GM18508 (cell line): ENCODE measurements at regions not wholly inside any gene's neighbourhood (a gene's known extent, or its start where the extent isn't known, plus 50 kb on each side); places are given as distances from the start of the nearest gene placed in this dataset.

Experiments
- ATAC-seq: cut with Tn5 transposase; IDR thresholded peaks from one replicate; pipeline ENCODE4 v1.9.1; 2021; ENCODE audit warnings: moderate number of reproducible peaks; ENCODE audit not compliant: insufficient read depth, unreplicated experiment

DNA sequence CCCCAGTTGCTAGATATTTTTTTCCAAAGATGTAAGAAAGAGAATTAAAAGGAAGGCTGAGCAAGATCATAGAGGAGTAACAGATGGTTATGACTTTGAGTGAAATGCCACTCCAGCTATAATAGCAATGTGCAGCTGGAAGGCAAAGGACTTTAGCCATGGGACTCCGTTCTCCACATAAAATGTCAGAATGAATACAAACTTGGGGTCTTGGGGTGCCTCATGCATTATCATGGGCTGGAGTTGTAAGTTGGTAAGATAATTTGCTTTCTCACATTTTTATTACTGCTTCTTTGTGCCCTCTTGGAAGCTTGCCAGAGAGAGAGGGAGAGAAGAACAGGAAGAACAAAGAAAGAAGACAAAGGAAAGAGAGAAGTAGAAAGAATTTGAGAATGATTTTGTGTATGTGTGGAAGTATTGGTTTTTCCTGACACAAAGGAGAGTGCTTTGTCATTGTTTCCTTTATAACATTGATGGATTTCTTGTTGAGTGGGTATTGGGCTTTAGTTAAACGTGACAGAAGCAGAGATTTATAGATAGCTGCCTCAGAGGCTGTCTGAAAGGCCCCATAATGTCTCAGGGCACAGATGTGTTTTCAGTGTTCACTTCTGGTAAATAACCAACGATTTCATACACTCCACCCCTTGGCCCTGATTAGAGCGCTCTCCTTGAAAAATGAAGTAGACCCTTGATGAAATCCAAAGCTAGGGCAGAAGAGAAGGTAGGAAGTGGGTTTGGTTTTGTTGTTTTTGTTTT is 715.3 kb downstream of the NR2F2 start:
- no peak for ATAC-seq

DNA sequence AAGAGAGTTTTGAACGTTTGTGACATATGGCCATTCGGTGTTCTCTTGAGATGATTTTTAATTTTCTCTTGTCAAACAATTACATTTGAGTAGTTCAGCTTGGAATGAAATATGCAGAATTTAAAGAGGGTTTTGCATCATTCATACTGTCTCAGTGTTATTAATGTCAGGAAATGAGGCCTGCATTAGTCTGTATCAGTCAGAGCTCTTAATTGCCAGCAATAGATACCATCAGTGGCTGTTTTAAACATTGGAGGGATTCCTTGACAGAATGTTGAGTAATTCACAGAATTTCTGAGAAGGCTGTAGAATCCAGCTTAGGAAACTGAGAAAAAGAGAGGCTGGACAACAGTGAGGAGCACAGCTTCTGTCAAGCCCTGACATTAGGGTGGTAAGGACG is 722.0 kb downstream of the NR2F2 start:
- ATAC-seq, result no peak

DNA sequence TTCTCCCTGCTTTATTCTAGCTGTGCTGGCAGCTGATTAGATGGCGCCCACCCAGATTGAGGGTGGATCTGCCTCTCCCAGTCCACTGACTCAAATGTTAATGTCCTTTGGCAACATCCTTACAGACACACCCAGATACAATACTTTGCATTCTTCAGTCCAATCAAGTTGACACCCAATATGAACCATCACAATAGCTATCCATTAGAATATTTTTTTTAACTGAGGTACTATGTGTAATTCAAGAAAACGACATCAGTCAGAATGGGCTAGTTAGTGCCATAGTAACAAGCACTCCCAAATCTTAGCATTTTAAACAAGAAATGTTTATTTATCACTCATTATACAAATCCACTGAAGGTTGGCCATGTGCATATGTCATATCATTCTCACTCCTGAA is 723.1 kb downstream of the NR2F2 start:
- no peak for ATAC-seq

DNA sequence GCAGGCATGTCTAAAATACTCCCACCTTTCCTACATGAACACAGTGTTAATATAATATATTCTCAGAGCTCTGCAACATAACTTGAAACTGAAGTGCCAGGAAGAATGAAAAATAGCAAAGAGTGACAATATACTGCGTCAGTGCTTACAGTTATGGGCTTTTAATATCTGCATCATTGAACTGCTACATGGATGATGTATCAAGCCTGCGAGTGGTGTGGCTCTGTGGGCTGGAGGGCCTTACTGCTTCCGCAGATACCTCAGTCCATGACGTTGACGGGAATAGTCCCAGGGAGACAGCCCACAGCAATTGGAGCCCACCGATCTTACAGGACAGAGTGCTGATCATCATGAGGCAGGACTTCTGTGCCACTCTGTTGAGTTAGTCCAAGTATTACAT is 727.0 kb downstream of the NR2F2 start:
- ATAC-seq, result no peak

DNA sequence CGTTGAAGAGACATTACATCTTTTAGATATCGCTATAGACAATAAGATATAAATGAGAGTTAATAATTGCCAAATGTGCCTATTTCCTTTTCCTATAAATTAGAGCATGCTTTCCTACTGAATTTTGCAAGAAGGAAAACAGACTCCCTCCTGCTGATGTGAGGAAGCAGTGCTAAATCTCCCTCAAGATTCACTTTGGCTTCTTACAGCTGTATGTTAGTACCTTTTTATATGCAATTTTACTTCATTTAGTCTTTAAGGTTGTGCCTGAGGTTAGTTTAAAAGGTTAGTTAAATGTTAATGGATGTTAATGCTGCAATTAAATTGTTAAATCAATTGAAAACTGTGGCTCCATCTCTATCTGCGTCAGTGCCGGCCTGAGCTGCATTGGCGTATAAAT is 728.8 kb downstream of the NR2F2 start:
- ATAC-seq, result no peak

DNA sequence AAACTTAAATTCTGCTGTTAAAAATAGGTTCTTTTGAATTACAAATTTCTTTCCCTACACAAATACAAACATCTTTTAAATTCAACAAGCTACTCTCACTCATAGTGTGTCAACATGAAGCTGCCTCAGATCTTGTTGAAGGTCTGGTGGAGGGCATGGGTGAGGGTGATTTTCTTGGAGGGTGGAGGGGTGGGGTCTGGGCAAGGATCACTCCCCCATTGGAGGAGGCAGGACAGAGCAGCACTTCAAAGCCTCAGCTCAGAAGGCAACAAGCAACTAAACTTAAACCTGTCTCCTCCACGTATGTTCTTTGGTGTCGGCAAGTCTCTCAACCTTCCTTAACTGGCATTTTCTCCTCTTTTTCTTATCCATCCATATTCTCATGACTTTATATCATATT is 730.9 kb downstream of the NR2F2 start:
- no peak for ATAC-seq

DNA sequence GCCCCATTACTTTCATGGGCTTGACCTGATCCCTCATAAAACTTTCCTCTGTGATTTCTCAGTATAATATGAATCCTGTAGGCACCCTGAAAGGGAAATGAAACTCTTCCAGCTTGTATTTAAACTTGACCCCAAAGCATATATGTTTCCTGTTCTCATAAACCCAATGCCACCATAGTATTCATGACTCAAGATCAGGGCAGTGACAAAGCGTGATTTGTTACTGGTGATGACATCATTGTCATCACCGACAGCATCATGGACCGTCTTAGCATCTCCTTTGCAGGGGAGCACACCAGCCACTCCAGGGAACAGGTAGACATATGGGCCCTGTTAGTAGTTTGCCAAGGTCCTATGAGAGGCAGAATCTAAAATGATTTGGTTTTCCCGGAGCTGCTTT is 741.2 kb downstream of the NR2F2 start:
- ATAC-seq, result no peak

DNA sequence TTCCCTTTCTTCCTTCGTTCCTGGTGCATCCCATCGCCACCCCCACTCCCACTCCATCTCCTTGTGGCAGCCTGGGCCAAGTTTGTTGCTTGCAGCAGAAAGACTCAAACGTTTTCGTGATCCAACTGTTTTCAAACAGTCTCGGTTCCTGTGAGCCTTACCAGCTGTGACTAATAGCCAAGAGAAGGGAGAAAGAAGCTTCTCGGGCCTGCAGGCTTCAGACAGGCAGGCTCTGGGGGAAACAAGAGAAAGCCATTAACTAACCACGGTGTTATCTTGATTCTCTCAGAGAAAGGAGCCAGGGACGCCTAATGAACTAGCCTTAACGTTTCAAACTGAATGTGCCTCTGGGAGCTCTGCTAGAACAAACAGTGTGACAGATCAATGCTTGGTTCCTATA is 742.0 kb downstream of the NR2F2 start:
- no peak for ATAC-seq

DNA sequence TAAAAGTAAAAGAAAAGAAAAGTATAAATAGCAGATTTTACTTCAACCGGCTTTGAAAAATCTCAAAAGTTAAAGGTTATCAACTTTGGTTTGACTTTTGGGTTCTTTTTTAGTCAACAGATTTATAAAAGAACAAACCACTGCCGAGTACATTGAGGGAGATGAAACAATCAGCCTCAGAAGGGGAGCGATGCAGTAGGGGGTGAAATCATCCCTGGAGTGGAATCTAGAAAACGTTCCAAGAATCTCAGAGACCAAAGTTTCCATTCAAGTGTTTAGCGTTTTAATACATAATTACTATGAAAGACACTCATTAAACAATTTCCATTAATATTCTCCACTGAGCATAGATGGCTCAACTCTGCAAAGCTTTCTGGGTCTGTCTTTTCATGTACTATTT is 745.5 kb downstream of the NR2F2 start:
- ATAC-seq, result no peak

DNA sequence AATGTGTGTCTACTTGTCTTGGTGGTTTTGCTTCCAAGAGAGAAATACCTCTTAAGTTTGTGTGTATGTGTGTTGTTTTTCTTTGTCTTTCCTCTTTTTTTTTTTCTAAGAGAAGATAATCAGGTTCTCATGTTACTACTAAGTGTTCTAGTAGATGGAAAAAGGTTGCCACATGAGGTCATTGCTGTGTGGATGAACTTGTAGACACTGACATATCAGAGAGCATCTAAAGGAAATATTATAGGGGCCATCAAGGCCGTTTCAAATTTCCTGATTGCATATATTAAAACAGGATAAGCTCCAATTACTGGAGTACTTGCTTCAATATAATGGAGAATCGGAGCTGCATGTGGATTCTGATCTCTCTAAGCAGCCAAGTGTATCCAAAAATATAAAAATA is 747.5 kb downstream of the NR2F2 start:
- no peak for ATAC-seq

DNA sequence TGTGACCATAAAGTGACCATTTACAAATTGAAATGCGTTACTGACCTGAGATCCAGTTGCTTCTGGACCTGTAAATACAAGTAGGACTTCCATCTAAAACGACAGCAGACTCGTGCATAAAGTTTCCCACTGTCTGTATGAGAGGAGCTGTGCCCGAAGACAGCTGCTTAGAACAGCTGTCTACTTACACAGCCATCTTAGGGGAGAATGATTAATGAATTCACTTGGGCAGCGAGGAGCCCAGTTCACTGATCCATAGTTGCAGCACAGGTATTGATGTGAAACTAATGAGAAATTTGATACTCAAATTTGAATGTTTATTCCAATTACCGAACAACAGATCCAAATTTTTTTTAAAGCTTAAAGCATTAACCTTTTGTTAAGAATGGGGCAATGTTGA is 748.1 kb downstream of the NR2F2 start:
- ATAC-seq, result no peak

DNA sequence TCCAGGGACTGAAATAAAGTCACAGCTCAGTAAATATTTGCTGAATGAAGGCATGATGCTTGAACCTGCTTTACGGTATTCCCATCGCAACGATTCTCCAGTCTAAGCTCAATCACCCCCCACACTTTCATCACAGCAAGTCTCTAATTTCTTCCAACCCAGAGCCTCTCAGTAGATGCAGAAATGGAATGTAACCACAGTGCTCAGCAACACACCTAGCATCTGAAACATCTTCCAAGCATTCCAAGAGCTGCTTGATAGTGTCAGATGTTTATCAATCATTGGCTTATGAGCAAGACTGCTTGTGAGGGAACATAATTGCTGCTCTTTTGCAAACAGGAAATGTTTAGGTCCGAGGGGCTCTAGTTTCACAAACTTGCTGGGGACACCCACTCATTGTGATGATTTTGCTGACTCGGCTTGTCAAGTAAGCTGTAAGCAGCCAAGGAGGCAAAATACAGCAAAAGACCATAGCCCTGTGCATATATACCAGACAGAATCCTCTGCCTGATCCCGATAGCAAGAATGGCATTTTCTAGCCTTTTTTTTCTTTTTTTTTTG is 751.2 kb downstream of the NR2F2 start:
- ATAC-seq, result no peak

DNA sequence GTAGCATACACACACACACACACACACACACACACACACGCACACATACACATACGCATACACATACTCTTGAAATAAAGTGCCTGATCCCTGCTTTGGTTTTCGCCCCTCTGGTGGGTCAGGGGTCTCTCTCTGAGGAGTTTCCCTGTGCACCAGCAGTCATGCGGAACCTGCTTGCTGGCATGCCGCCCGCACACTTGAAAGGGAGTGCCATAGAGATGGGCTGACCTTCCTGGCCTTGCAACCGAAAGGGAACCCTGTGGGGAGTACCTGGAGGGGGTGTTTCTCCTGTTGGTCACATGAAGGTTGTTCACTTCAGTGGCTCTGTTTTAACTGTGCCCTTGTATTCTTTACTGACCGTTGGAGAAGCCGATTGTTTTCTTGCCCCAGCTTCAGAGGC is 752.3 kb downstream of the NR2F2 start:
- ATAC-seq, result no peak

DNA sequence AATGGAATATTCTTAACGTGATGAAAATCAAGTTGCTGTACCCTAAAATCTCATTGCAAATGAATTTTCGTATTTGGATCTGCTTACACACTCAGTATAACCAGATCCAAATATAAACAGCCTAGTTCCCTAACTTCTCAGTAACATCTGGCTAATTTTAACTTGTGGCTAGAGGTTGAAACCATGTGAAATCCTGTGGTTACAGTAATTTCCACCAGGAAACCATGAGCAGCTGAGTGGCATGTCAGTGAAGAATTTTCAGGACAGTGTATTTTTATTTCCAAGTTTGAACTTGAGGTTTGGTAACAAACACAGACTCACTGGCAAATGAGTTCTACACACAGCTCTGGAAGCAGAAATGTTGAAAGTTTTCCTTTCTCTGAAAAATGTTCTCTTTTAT is 754.1 kb downstream of the NR2F2 start:
- no peak for ATAC-seq

DNA sequence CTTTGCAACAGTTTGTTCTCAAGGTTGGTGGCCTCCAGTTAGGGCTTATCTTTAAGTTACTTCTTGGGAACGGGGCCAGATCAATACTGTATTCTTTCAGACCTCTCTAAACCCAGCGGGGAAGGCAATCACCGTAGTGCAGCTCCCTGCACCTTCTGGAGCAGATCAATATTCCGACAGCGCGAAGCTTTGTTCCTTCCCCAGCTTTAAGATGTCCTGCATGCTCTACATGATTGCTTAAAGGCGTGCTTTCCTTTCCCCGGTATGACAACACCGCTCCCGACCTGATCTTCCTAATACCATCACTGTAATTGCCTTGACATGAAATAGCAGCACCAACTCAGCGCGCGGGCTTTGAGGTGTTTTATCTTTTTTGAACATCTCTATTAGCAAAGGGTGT is 755.2 kb downstream of the NR2F2 start:
- no peak for ATAC-seq

DNA sequence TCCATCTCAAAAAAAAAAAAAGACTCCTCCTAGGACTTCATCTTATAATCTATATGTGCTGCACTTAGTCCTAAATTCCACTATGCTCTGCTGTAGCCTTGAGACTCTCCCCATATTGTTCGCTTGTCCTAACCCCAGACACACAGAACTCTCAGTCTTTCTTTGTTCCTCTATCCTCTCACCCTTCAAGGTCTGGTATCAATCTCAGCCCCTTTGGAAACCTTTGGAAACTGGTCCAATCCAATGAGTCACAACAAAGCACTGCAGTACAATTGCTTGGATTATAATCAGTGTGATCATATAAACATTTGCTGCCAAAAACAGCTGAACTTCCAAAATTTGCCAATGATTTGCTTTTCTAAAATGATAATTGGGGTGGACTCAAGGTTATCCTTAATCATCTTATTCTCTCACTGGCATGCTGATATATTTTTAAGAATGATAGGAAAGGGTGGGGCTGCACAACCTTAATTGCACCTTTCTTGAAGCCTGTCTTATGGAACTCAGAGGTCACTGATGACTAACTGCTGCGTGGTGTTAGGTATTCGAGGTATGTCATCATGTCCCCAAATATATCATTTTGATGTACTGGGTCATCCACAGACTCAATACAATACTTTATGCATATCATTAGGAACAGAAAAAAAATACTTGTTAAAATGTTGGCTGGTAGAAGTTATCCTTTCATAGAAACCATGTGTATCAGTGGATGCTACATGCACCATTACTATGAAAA is 756.7 kb downstream of the NR2F2 start:
- no peak for ATAC-seq

DNA sequence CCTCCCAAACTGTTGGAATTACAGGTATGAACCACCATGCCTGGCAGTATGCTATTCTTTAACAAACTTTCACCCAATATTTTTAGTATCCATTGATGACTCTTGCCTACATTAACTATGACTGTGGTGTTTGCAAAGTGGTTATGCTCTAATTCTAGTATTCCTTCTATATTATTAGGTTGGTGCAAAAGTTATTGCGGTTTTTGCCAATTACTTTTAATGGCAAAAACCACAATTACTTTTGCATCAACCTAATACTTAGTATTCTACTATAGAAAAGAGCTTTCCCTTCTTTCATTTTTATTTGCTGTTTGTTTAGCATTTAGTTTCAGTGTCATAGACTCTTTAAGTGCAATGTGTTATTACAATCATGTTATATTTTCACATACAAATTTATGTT is 760.6 kb downstream of the NR2F2 start:
- no peak for ATAC-seq

DNA sequence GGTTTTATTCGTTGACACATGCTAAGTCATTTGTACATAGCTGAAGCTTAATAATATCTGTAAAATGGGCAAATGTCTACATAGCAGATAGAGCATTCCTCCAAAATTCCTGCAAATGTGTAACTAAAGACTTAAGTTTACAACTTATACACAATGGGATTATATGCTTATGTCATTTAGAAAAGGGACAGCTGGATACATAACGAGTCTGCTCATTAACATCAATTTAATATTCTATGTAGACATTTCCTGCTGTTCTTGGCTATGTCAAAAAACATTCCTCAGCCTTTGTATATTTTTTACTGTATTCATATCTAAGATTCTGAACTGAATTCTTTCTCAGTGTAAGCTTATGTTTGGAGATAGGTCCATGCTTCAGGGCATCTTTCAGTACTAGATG is 762.2 kb downstream of the NR2F2 start:
- no peak for ATAC-seq

DNA sequence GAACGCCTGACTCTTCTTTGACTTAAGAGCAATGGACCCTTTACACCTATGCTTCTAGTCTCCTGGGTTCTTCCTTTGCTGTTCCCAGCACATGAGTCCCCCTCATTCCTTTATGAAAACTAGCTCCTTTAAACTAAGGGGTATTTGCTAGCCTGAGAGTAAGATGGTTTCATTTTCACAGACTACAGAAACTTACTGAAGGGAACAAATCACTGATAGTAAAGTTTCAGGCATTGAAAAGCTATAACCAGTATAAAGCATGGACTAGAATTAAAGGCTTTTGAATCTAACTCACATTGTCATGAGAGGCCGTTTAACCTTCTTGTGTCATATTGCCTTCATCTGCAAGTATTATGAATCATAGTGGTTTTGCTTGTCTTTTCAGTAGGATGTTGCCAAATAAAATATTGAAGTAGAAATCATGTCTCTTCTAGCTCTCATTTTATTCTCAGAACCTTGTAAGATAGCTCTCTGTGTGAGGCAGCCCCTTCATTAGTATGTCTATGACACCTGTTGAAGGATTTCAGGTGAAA is 765.9 kb downstream of the NR2F2 start:
- ATAC-seq, result no peak

DNA sequence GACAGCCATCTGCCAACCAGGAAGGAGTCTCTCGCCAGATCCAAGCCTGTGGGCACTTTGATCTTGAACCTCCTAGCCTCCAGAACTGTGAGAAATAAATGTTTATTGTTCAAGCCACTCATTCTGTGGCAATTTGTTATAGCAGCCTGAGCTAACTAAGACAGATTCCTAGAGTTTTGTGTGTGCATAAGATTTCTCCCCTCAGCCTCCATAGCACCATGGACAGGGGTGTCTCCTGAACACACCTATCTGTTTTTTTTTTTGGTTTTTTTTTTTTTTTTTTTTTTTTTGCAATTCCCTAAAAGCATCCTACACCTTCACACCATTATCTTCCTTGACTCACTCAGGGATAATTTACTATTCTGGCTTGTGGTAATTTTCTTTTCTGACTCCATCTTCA is 768.5 kb downstream of the NR2F2 start:
- ATAC-seq, result no peak

DNA sequence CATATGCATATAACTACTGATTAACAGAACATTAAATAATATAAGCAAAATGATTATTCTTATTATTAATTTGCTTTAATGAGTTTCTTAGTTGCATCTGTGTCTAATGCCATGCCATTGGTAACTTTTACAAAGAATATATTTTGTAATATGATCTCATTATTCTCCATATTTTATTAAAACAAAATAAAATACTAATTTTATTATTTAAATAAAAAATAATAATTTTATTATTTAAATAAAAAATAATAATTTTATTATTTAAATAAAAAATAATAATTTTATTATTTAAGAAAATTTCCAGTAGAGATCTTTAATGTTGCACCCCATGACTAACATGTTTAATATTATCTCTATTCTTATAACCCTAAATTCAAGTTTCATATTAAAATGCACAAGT is 771.1 kb downstream of the NR2F2 start:
- ATAC-seq, result no peak
